ENCODE measurements at regions not wholly inside any gene's neighbourhood (a gene's known extent, or its start where the extent isn't known, plus 50 kb on each side); places are given as distances from the start of the nearest gene placed in this dataset.
A peak's percentile ranks its signal among the peaks of the same experiment; 100 is the strongest.
"Not testable (repeated sequence)": the region's sequence is repeated elsewhere in the genome, so short reads cannot be mapped to it uniquely, and the experiment has no call there.

DNA sequence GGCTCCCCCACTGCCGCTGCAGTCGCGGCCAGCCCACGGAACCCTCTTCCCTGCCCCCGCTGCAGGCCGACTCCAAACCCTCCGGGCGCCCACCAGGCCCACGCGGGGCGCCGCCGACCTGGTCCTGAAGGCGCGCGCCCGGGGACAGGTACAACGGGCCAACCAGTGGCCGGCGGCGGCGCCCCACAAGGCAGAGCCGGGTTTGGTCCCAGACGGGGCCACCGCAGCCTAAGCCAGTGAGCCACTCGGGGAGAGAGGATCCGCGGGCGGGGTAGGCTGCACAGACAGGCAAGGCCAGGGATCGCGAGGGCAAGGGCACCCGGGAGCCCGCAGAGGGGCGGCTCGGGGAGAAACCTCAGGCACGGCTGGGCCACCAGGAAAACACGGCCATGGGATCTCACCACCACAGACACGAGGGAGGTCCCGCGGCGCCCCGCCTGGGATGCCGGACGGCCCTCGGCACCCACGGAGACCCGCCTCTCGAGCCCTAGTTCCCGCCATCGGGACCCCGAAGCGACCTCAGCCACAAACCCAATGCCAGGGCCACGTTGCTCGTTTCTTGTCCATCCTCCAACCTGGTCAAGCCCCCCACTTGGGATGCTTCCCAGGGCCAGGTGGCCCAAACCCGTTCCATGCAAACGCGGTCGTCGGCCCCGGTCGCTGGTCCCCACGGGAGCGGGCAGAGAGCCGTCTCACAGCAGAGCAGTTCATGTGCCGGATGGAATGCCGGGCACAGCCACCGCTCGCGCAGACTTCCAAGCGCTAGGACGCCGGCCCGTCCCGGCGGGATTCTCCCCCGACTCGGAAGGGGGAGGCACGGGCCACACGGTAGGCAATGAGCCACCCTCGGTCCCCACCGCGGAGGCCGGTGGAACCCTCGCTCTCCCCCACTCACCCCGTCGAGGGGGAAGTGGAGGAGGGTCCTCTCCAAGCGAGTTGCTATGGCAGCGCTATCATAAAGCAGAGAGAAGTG, 1956.6 kb upstream of the DEFB115 start:
- no peak for DNase-seq (ENCODE audit: low read depth in 2 of 2)
- no peak overlapping the region for H3K4me3 ChIP-seq (replicated peaks in 1 of 2; ENCODE audit: low read depth in 2 of 2, low read length in 2 of 2)
- TF ChIP-seq, protein P1, sequence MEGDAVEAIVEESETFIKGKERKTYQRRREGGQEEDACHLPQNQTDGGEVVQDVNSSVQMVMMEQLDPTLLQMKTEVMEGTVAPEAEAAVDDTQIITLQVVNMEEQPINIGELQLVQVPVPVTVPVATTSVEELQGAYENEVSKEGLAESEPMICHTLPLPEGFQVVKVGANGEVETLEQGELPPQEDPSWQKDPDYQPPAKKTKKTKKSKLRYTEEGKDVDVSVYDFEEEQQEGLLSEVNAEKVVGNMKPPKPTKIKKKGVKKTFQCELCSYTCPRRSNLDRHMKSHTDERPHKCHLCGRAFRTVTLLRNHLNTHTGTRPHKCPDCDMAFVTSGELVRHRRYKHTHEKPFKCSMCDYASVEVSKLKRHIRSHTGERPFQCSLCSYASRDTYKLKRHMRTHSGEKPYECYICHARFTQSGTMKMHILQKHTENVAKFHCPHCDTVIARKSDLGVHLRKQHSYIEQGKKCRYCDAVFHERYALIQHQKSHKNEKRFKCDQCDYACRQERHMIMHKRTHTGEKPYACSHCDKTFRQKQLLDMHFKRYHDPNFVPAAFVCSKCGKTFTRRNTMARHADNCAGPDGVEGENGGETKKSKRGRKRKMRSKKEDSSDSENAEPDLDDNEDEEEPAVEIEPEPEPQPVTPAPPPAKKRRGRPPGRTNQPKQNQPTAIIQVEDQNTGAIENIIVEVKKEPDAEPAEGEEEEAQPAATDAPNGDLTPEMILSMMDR (IDR thresholded peaks at IDR 0.05; ENCODE audit: low read depth, low read length) = no peak

DNA sequence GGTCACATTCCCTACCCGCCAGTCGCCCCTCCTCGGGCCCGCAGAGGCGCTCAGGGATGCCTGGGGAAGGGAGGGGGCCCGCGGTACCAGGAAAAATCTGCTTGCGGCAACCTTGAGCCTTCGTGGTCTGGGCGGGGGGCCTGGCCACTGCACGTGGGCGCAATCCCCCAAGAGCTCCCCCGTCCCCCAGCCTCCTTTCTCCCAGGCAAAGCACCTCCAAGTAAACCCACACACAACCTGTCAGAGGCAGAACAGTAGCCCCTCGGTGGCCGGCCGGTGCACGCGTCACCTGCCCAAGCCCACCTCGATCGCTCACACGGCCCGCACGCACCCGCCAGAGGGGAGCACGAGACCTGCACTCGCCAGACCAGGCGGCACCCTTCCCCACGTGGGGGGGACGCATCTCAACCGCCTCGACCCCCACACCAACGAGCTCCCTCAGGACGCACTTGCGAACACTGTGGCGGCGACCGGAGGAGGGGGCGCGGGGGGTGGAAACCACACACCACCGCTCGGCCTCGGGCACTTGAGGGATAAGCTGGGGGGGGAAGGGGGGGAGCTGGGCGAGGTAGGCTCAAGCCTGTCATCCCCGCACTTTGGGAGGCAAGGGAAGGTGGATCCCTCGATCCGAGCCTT, 1955.7 kb upstream of the DEFB115 start:
- no peak for DNase-seq (ENCODE audit: low read depth in 2 of 2)
- TF ChIP-seq, protein P1 (IDR thresholded peaks at IDR 0.05; ENCODE audit: low read depth, low read length) = no peak
- H3K4me3 ChIP-seq (replicated peaks in 1 of 2; ENCODE audit: low read depth in 2 of 2, low read length in 2 of 2) = no peak overlapping the region

DNA sequence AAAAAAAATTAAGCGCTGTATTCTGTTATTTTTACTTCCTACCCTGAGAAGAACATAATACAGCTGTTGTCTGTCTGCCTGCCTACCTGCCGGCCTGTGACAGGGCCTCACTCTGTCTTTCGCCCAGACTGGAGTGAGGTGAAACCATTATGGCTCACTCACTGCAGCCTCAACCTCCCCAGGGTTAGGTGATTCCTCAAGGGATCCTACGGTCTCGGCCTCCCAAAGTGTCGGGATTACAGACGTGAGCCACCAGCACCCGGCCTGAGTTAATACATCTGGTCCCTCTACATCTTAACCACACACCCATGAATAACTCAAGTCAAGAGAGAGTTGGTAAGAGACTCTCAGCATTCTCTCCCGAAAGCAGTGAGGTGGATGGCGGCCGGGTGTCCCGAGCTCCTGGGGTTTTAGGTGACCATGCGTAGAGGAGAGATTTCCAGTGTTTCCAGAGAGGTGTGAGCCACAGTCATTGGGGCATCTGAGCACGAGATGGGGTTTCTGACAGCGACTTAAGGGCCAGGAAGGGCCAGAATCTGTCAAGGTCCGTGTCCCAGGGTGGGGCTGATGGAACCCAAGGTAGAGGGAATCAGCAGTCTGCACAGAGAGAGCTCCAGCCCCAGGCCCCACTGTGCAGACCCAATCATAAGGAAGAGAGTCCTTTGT, 1954.4 kb upstream of the DEFB115 start:
- TF ChIP-seq, protein P1 (IDR thresholded peaks at IDR 0.05; ENCODE audit: low read depth, low read length) = no peak
- DNase-seq (ENCODE audit: low read depth in 2 of 2) = no peak
- H3K4me3 ChIP-seq (replicated peaks in 1 of 2; ENCODE audit: low read depth in 2 of 2, low read length in 2 of 2) = no peak overlapping the region

DNA sequence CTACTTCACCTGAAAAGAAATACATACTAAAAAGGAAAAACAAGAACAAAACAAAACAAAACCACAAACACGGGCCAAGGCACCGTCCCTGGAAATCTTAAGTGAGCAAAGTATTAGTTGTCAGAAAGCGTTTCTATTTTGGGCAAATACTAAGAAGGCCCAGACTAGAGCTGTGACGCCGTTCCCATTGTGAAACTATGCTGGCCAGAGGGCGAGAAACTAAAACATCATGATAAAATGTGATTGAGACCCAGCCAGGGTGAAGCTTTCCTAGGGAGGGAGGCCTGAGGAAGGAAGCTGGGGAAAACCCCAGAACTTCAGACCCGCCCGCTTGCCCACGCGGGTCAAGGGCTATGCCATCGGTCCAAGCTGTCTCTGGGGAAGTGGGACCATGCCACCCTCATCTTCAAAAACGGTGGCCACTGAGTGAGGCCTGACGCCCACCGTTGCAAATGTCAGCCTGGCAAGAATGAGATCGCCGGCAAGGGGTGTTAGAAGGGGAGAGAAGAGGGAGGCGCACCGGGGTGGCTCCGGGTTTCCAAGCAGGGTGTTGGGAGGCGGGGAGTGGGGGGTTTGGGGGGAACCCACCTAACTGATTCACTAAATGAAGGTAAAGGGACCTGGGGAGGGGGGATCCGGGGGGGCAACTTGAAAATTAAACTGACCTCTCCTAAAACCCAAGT, 1950.9 kb upstream of the DEFB115 start:
- DNase-seq (ENCODE audit: low read depth in 2 of 2) = peak in 1 of 2 donors; percentile 33
- TF ChIP-seq, protein P1 (IDR thresholded peaks at IDR 0.05; ENCODE audit: low read depth, low read length) = no peak
- H3K4me3 ChIP-seq (replicated peaks in 1 of 2; ENCODE audit: low read depth in 2 of 2, low read length in 2 of 2) = no peak overlapping the region

DNA sequence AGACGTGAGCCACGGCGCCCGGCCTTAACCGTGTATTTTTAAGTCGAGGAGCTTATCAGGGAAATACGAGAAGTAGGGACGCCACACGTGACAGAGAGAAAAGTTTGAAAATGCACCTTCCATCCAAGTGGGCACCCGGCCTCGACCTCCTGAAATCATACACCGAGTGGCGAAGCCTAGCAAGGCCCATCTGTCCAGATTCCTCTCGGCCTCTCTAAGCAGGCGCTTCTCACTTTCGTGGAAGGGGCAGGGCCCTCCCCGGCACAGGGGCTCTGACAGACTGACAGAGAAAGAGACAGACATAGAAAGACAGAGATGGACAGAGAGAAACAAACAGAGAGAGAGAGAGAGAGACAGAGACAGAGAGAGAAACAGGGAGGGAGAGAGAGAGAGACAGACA, 1950.0 kb upstream of the DEFB115 start:
- not testable (repeated sequence) for DNase-seq (ENCODE audit: low read depth in 2 of 2); H3K4me3 ChIP-seq (replicated peaks in 1 of 2; ENCODE audit: low read depth in 2 of 2, low read length in 2 of 2)

DNA sequence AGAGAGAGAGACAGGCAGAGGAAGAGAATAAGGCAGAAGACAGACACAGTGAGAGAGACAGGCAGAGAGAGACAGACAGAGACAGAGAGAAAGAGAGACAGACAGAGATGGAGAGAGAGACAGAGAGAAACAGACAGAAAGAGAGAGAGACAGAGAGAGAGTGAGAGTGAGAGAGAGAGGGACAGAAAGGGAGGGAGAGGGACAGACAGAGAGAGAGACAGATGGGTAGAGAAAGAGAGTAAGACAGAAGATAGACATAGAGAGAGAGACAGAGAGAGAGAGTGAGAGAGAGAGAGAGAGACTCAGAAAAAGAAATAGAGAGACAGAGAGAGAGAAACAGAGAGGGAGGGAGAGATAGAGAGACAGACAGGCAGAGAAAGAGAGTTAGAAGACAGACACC, 1948.5 kb upstream of the DEFB115 start:
- DNase-seq (ENCODE audit: low read depth in 2 of 2); H3K4me3 ChIP-seq (replicated peaks in 1 of 2; ENCODE audit: low read depth in 2 of 2, low read length in 2 of 2): not testable (repeated sequence)

DNA sequence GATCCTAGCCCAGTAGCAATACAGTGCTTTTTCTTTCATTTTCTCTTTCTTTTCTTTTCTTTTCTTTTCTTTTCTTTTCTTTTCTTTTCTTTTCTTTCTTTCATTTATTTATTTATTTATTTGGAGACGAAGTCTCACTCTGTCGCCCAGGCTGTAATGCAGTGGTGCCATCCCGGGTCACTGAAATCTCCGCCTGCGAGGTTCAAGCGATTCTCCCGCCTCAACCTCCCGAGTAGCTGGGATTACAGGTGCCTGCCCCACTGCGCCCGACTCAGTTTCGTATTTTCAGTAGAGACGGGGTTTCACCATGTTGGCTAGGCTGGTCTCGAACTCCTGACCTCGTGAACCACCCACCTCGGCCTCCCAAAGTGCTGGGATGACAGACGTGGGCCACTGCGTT, 1948.0 kb upstream of the DEFB115 start:
- not testable (repeated sequence) for H3K4me3 ChIP-seq (replicated peaks in 1 of 2; ENCODE audit: low read depth in 2 of 2, low read length in 2 of 2); DNase-seq (ENCODE audit: low read depth in 2 of 2)

DNA sequence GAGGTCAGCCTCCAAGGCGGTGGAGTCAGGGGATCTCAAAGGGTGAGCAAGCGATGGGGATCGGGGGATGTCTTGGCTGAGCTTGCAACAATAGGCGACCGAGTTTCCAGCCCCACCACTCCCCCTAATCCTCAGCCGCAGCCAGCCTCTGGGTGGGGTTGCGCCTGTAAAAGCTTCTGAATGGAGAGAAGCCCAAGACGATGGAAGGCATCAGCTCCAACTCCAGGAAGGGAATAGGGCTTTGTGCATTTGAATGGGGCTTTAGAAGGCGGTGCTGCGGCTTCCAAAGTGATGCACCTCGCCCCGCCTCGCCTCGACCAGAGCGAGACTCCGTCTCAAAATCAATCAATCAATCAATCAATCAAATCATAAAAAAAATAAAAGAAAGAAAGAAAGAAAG, 1946.4 kb upstream of the DEFB115 start:
- H3K4me3 ChIP-seq (replicated peaks in 1 of 2; ENCODE audit: low read depth in 2 of 2, low read length in 2 of 2); DNase-seq (ENCODE audit: low read depth in 2 of 2): not testable (repeated sequence)

DNA sequence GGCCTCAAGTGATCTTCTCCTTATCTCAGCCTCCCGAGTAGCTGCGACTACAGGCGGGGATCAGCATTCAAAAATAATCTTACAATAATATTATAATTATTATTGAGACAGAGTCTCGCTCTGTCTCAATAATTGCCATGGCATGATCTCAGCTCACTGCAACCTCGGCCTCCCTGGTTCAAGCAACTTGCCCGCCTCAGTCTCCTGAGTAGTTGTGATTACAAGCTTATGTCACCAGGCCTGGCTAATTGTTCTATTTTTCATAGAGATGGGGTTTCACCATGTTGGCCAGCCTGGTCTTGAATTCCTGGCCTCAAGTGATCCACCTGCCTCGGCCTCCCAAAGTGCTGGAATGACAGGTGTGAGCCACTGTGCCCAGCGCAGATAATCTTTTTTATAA, 1944.8 kb upstream of the DEFB115 start:
- not testable (repeated sequence) for H3K4me3 ChIP-seq (replicated peaks in 1 of 2; ENCODE audit: low read depth in 2 of 2, low read length in 2 of 2); DNase-seq (ENCODE audit: low read depth in 2 of 2)

All from cardiac fibroblast (primary cell).